ENCODE measurements at regions not wholly inside any gene's neighbourhood (a gene's known extent, or its start where the extent isn't known, plus 50 kb on each side); places are given as distances from the start of the nearest gene placed in this dataset.

GRCh38 chr21:20721151-20721550 lies 277.1 kb upstream of the NCAM2 start (continued):
- TF ChIP-seq AFF4 (CRISPR knock-in tag; IDR thresholded peaks at IDR 0.05) (no peak), MAZ (CRISPR knock-in tag; conservative IDR thresholded peaks at IDR 0.05 in 1 of 2, IDR thresholded peaks at IDR 0.05 in 1 of 2) (no peak), STAG1 (CRISPR knock-in tag; IDR thresholded peaks at IDR 0.05; ENCODE audit: borderline replicate concordance) (no peak), ZBTB17 (CRISPR knock-in tag; IDR thresholded peaks at IDR 0.05) (no peak)

- no peak for ATAC-seq
- no peaks in the 10 kb centered on the region for H3K27me3 ChIP-seq (ENCODE audit: control insufficient read depth in 2 of 2, insufficient read depth in 2 of 2, low read length in 2 of 2)
- no peak overlapping the region for H3K27ac ChIP-seq (ENCODE audit: extremely low read depth, low read depth, low read length)
- no peak overlapping the region for H2AFZ ChIP-seq (ENCODE audit: low read depth, low read length)
- H3K9me1 ChIP-seq (ENCODE audit: control insufficient read depth, insufficient read depth, low read length) = no peaks in the 10 kb centered on the region
- H4K20me1 ChIP-seq (replicated peaks; ENCODE audit: control insufficient read depth, insufficient read depth, low read length) = no peaks in the 10 kb centered on the region
- WGBS (ENCODE audit: insufficient coverage, low coverage, missing lambda C conversion rate) = 3% methylated on average over 6 of the region's 6 CpGs
- H3K4me3 ChIP-seq = no peak overlapping the region
- H3K4me1 ChIP-seq (replicated peaks in 1 of 2; ENCODE audit: control insufficient read depth in 2 of 2, insufficient read depth in 2 of 2, low read length in 2 of 2) = no peaks in the 10 kb centered on the region
- no TSS peak for BruUV-seq (replicated peaks)
- H3K79me2 ChIP-seq (ENCODE audit: control insufficient read depth, insufficient read depth, low read length) = no peaks in the 10 kb centered on the region
- no peak for DNase-seq (ENCODE audit: extremely low read depth in 1 of 4, low spot score in 3 of 4)
- no peak overlapping the region for H3K9ac ChIP-seq (ENCODE audit: insufficient read depth in 1 of 2, low read depth in 2 of 2, low read length in 2 of 2)
- intact Hi-C loops (cut with micrococcal nuclease) (no loop called here), in situ Hi-C loops (cut with MboI) (no loop called here)
- no peak for FAIRE-seq
- no peaks in the 10 kb centered on the region for H3K9me3 ChIP-seq (replicated peaks; ENCODE audit: control insufficient read depth, insufficient read depth, low read depth, low read length)
- H3K36me3 ChIP-seq (ENCODE audit: control insufficient read depth, insufficient read depth, low read length) = no peaks in the 10 kb centered on the region
- ChIA-PET CTCF (ENCODE audit: low intra/inter-chr PET ratio) (no interaction called here), POLR2A (no interaction called here)
- no peak overlapping the region for H3K4me2 ChIP-seq (ENCODE audit: insufficient read depth, low read length)
- no peak for TF ChIP-seq ZFP1 (CRISPR knock-in tag; IDR thresholded peaks at IDR 0.05)
- TF ChIP-seq SLC30A9 (CRISPR knock-in tag; IDR thresholded peaks at IDR 0.05) = no peak
- no peak for TF ChIP-seq NFXL1 (CRISPR knock-in tag; IDR thresholded peaks at IDR 0.05)
- TF ChIP-seq ZBTB1 (CRISPR knock-in tag; IDR thresholded peaks at IDR 0.05; ENCODE audit: borderline replicate concordance, low read depth) = no peak
- TF ChIP-seq SAP30 (IDR thresholded peaks at IDR 0.05; ENCODE audit: borderline replicate concordance, insufficient read depth, low read depth, low read length, poor library complexity, severe bottlenecking) = no peak
- TF ChIP-seq ZBTB9 (CRISPR knock-in tag; IDR thresholded peaks at IDR 0.05) = no peak
- TF ChIP-seq FOSL1 (tag; conservative IDR thresholded peaks at IDR 0.05) = no peak
- TF ChIP-seq ZNF518B (CRISPR knock-in tag; IDR thresholded peaks at IDR 0.05) = no peak
- no peak for TF ChIP-seq TCF7L2 (IDR thresholded peaks at IDR 0.05; ENCODE audit: low read depth, low read length)
These were observed 269.5 kb upstream of the NCAM2 start for GRCh38 chr21:20728691-20729090.

Measured in K562 (cell line).